RWPE1 (cell line): ENCODE measurements at regions not wholly inside any gene's neighbourhood (a gene's known extent, or its start where the extent isn't known, plus 50 kb on each side); places are given as distances from the start of the nearest gene placed in this dataset.

Experiments
- CTCF ChIA-PET: fragments of 350-600 bp; sonication (Branson Sonifier 250); formaldehyde crosslinking; extraction: SDS; loops from one replicate; lab custom pipeline; 2021; lab: Yijun Ruan, JAX
- POLR2A ChIA-PET: fragments of 400-600 bp; formaldehyde crosslinking; extraction: SDS; loops from one replicate; lab custom pipeline; 2020; ENCODE audit warnings: antibody characterized with exemption; ENCODE audit not compliant: low non-redundant PET; lab: Yijun Ruan, JAX
- DNase-seq: peaks from one replicate; pipeline ENCODE4 v3.0.0; 2012; ENCODE audit warnings: low spot score
- H3K27ac ChIP-seq: fragments of 450-650 bp; 2 replicates; pipeline ENCODE4 v1.5.1; 2017
- TF ChIP-seq, protein P1 (sequence below): fragments of 450-650 bp; conservative IDR thresholded peaks from 2 replicates; pipeline ENCODE4 v1.5.1; 2017; ENCODE audit warnings: low read depth, mild to moderate bottlenecking

DNA sequence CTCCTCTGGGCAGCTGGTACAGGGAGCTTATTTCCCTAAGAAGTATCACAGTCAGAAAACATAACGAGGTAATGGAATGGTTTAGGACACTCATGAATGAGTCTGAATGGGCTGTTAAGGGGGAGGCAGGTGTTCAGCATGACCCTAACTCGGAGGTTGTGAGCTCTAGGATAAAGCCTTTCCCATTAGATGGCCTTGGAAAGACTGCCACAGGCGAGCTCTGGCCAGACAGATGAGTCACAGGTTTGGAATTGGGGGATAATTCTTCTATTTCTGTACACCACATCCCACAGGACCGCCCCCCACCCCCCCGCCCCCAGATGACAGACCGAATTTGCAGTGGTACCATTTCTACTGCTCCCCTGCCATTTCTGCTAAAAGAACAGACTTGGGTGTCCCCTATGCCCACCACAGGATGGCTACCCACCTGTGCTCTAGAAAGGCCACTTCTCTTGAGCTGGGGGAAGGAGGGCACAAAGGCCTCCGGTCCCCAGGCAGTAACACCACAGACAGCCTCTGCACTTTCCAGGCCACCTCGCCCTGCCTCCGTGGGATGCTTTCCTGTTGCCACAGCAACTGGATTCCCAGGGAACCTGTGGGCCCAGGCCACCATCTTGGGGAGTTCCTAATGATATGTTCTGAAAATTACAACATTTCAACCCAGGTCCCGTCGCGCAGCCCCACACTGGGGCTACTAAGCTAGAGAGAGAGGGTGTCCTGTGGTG lies 76.7 kb downstream of the TRIM29 start:
- DNase-seq: peak; percentile 44
- ChIA-PET POLR2A (interaction anchor here (0.6 kb wide), 1 partner anchor 629 kb away, joined by 3 read pairs; no protein-coding TSS in a partner anchor), CTCF (interaction anchor here (0.6 to 1.0 kb wide), 3 partner anchors 19 to 190 kb away, joined by 3 to 4 read pairs (median 3); no protein-coding TSS in a partner anchor)
- H3K27ac ChIP-seq: no peak overlapping the region
- TF ChIP-seq, protein P1, sequence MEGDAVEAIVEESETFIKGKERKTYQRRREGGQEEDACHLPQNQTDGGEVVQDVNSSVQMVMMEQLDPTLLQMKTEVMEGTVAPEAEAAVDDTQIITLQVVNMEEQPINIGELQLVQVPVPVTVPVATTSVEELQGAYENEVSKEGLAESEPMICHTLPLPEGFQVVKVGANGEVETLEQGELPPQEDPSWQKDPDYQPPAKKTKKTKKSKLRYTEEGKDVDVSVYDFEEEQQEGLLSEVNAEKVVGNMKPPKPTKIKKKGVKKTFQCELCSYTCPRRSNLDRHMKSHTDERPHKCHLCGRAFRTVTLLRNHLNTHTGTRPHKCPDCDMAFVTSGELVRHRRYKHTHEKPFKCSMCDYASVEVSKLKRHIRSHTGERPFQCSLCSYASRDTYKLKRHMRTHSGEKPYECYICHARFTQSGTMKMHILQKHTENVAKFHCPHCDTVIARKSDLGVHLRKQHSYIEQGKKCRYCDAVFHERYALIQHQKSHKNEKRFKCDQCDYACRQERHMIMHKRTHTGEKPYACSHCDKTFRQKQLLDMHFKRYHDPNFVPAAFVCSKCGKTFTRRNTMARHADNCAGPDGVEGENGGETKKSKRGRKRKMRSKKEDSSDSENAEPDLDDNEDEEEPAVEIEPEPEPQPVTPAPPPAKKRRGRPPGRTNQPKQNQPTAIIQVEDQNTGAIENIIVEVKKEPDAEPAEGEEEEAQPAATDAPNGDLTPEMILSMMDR: no peak

DNA sequence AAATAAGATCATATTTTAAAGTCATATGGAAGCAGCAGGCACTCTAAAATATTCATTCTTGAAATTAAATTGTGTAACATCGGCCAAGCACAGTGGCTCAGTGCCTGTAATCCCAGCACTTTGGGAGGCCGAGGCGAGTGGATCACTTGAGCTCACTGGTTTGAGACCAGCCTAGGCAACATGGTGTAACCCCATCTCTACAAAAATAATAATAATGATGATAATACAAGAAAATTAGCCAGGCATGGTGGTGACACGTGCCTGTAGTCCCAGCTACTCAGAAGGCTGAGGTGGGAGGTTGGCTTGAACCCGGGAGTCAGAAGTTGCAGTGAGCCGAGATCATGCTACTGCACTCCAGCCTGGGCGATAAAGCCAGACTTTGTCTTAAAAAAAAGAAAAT lies 77.4 kb downstream of the TRIM29 start:
- no peak overlapping the region for H3K27ac ChIP-seq
- CTCF ChIA-PET: interaction anchor here (0.7 kb wide), 1 partner anchor 720 kb away, joined by 3 read pairs; no protein-coding TSS in a partner anchor
- TF ChIP-seq, protein P1: no peak
- no peak for DNase-seq
- POLR2A ChIA-PET: interaction anchor here (0.6 kb wide), 1 partner anchor 628 kb away, joined by 3 read pairs; no protein-coding TSS in a partner anchor

DNA sequence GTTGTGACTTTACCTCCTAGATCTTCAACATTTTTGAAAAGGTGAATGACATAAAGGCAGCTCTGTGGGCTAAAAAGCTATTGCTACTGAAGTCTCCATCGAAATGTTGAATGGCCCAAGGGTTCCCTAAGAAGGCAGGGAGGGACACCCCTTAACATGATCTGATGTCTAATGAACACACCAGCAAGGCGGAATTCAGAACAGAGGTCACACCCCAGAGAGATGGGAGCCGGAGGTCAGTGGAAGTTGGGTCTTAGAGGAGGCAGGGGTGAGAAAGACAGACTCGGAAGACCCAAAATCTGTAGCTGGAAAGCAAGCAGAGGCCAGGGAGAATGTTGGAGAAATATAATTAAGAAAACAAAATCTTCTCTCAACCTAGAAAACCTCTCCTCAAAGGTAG lies 79.0 kb downstream of the TRIM29 start:
- ChIA-PET POLR2A (no interaction called here), CTCF (no interaction called here)
- TF ChIP-seq, protein P1: no peak
- no peak for DNase-seq
- no peak overlapping the region for H3K27ac ChIP-seq

DNA sequence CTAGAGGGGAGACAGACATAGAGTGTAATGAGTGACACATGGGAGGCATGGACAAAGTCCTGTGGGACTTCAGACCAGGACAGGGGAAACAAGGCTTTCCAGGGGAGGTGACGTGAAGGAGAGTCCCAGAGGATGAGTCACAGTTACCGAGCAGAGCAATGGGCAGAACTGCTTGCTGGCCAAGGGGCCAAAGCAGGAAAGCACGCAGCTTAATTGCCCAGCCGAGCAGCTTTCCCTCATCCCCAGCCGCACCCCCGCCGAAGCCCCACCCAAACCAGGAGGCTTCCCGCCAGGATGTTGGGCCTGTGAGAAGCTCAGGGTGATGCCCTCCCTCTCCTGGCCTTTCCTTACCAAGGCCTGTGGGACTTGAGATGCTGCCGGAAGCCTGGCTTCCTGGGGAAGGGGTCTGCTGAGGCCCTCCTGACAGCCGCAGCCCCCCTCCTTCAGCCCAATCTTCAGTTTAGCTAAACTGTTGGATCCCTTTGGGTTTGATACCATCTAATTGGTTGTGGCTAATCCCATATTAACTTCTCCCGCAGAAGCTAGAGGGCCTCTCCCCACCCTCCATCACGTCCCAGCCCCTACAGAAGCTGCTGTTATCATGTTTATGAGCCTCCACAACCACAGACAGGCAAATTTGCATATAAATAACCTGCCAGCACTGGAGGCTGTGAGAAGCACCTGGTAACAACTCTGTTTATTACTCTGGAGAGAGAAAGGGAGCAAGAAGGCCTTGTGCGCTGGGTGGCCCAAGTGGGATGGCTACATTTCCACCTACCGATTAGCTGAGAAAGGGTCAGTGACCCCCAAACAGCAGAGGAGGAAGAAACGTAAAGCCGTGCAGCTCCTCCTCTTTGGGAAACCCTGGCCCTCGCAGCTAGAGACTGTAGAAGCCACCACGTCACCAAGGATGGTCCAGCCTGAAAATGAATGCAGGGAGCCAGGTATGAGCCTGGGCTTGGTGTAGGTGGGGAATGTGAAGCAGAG lies 80.0 kb downstream of the TRIM29 start:
- CTCF ChIA-PET: no interaction called here
- DNase-seq: peak; percentile 47
- TF ChIP-seq, protein P1: no peak
- POLR2A ChIA-PET: no interaction called here
- peak overlapping the region; percentile 72 for H3K27ac ChIP-seq

DNA sequence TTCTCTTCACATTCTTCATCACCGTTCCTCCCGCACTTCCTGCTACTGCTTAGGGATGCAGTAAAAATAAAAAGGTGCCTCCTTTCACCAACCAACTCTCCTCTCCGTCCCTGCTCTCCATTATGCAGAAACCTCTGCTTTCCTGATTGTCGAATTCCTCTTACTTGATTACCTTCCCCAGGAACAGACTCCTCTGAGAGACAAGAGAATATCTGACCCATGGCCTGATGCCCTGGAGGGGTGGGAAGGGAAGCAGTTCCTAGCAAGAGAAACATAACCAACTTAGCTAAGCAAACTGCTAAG lies 80.9 kb downstream of the TRIM29 start:
- POLR2A ChIA-PET: interaction anchor here (0.6 kb wide), 1 partner anchor 222 kb away, joined by 3 read pairs; no protein-coding TSS in a partner anchor
- peak overlapping the region; percentile 91 for H3K27ac ChIP-seq
- DNase-seq: no peak
- TF ChIP-seq, protein P1: no peak
- CTCF ChIA-PET: interaction anchor here (0.7 kb wide), 1 partner anchor 29 kb away, joined by 4 read pairs; no protein-coding TSS in a partner anchor
